KOPT-K1 (cell line): ENCODE measurements at regions not wholly inside any gene's neighbourhood (a gene's known extent, or its start where the extent isn't known, plus 50 kb on each side); places are given as distances from the start of the nearest gene placed in this dataset.
"Not testable (repeated sequence)": the region's sequence is repeated elsewhere in the genome, so short reads cannot be mapped to it uniquely, and the experiment has no call there.

ENCODE experiments used
- H3K27ac ChIP-seq: fragments of 200-600 bp; sonication (generic); 2 replicates; pipeline ENCODE4 v1.5.1; 2016; ENCODE audit warnings: antibody characterized with exemption, mild to moderate bottlenecking, low read depth, low read length; ENCODE audit not compliant: poor library complexity, severe bottlenecking
- H3K36me3 ChIP-seq: fragments of 200-600 bp; sonication (generic); 2 replicates; pipeline ENCODE4 v1.5.1; 2017; ENCODE audit warnings: antibody characterized with exemption, mild to moderate bottlenecking, low read length, moderate library complexity; ENCODE audit not compliant: insufficient read depth
- H3K9me3 ChIP-seq: fragments of 200-600 bp; sonication (generic); 2 replicates; pipeline ENCODE4 v1.5.1; 2017; ENCODE audit warnings: antibody characterized with exemption, low read length, mild to moderate bottlenecking; ENCODE audit not compliant: insufficient read depth, poor library complexity, severe bottlenecking

GRCh38 chr2:7748717-7749415, 831.7 kb downstream of the RNF144A start:
- no peak overlapping the region for H3K27ac ChIP-seq
- peaks cover 10% of the 10 kb centered on the region for H3K9me3 ChIP-seq

GRCh38 chr2:7749895-7750559, 832.8 kb downstream of the RNF144A start:
- peaks cover 12% of the 10 kb centered on the region for H3K9me3 ChIP-seq
- no peaks in the 10 kb centered on the region for H3K36me3 ChIP-seq
- no peak overlapping the region for H3K27ac ChIP-seq

More at GRCh38 chr2:7748717-7749415, 831.7 kb downstream of the RNF144A start:
- no peaks in the 10 kb centered on the region for H3K36me3 ChIP-seq

GRCh38 chr2:7752291-7752690, 835.1 kb downstream of the RNF144A start:
- no peak overlapping the region for H3K27ac ChIP-seq
- peaks cover 12% of the 10 kb centered on the region for H3K9me3 ChIP-seq
- H3K36me3 ChIP-seq = no peaks in the 10 kb centered on the region

GRCh38 chr2:7753777-7754176, 836.6 kb downstream of the RNF144A start:
- H3K27ac ChIP-seq = no peak overlapping the region
- peaks cover 12% of the 10 kb centered on the region for H3K9me3 ChIP-seq
- H3K36me3 ChIP-seq = no peaks in the 10 kb centered on the region

- H3K27ac ChIP-seq = no peak overlapping the region
- peaks cover 12% of the 10 kb centered on the region for H3K9me3 ChIP-seq
- H3K36me3 ChIP-seq = no peaks in the 10 kb centered on the region
Observed at GRCh38 chr2:7755879-7756278, 838.7 kb downstream of the RNF144A start.

- Histone ChIP-seq H3K36me3 (no peaks in the 10 kb centered on the region), H3K9me3 (peaks cover 17% of the 10 kb centered on the region), H3K27ac (no peak overlapping the region)
Observed at GRCh38 chr2:7758073-7758759, 841.0 kb downstream of the RNF144A start.

- H3K27ac ChIP-seq = no peak overlapping the region
- H3K36me3 ChIP-seq = no peaks in the 10 kb centered on the region
- peaks cover 13% of the 10 kb centered on the region for H3K9me3 ChIP-seq
Observed at GRCh38 chr2:7759898-7760297, 842.7 kb downstream of the RNF144A start.

GRCh38 chr2:7763418-7763817, 846.2 kb downstream of the RNF144A start:
- H3K9me3 ChIP-seq = peaks cover 13% of the 10 kb centered on the region
- not testable (repeated sequence) for H3K36me3 ChIP-seq, H3K27ac ChIP-seq

- Histone ChIP-seq H3K36me3 (no peaks in the 10 kb centered on the region), H3K27ac (no peak overlapping the region), H3K9me3 (peaks cover 13% of the 10 kb centered on the region)
Observed at GRCh38 chr2:7765236-7765635, 848.0 kb downstream of the RNF144A start.

GRCh38 chr2:7766088-7766722, 849.0 kb downstream of the RNF144A start:
- Histone ChIP-seq H3K36me3 (no peaks in the 10 kb centered on the region), H3K27ac (no peak overlapping the region), H3K9me3 (peaks cover 13% of the 10 kb centered on the region)

GRCh38 chr2:7766978-7767565, 849.9 kb downstream of the RNF144A start:
- Histone ChIP-seq H3K36me3 (no peaks in the 10 kb centered on the region), H3K9me3 (peaks cover 13% of the 10 kb centered on the region), H3K27ac (no peak overlapping the region)

GRCh38 chr2:7767902-7768301, 850.7 kb downstream of the RNF144A start:
- Histone ChIP-seq H3K27ac (no peak overlapping the region), H3K36me3 (no peaks in the 10 kb centered on the region), H3K9me3 (peaks cover 8% of the 10 kb centered on the region)

GRCh38 chr2:7771781-7772180, 854.6 kb downstream of the RNF144A start:
- H3K36me3 ChIP-seq = no peaks in the 10 kb centered on the region
- H3K27ac ChIP-seq = no peak overlapping the region
- H3K9me3 ChIP-seq = no peaks in the 10 kb centered on the region

- Histone ChIP-seq H3K9me3 (no peaks in the 10 kb centered on the region), H3K27ac (no peak overlapping the region), H3K36me3 (no peaks in the 10 kb centered on the region)
Observed at GRCh38 chr2:7773362-7774360, 856.4 kb downstream of the RNF144A start.
